GM21367 (cell line): ENCODE measurements at regions not wholly inside any gene's neighbourhood (a gene's known extent, or its start where the extent isn't known, plus 50 kb on each side); places are given as distances from the start of the nearest gene placed in this dataset.
A peak's percentile ranks its signal among the peaks of the same experiment; 100 is the strongest.
"Not testable (repeated sequence)": the region's sequence is repeated elsewhere in the genome, so short reads cannot be mapped to it uniquely, and the experiment has no call there.

Source experiments
- ATAC-seq: cut with Tn5 transposase; IDR thresholded peaks from one replicate; pipeline ENCODE4 v1.9.1; 2021; ENCODE audit not compliant: unreplicated experiment

- no peak for ATAC-seq
Measured at GRCh38 chr11:34795641-34796040, 120.5 kb downstream of the APIP start.

GRCh38 chr11:34794696-34795095, 121.5 kb downstream of the APIP start:
- no peak for ATAC-seq

GRCh38 chr11:34793666-34794065, 122.5 kb downstream of the APIP start:
- ATAC-seq: no peak

GRCh38 chr11:34792814-34793258, 123.3 kb downstream of the APIP start:
- ATAC-seq: no peak

GRCh38 chr11:34791780-34792542, 124.2 kb downstream of the APIP start:
- peak; percentile 55 for ATAC-seq

- no peak for ATAC-seq
Measured at GRCh38 chr11:34790620-34791019, 125.6 kb downstream of the APIP start.

GRCh38 chr11:34789196-34789834, 126.9 kb downstream of the APIP start:
- ATAC-seq: no peak

- ATAC-seq: no peak
Measured at GRCh38 chr11:34788642-34789041, 127.5 kb downstream of the APIP start.

GRCh38 chr11:34787895-34788294, 128.3 kb downstream of the APIP start:
- ATAC-seq: no peak

- no peak for ATAC-seq
Measured at GRCh38 chr11:34787348-34787747, 128.8 kb downstream of the APIP start.

GRCh38 chr11:34784318-34784841, 131.8 kb downstream of the APIP start:
- no peak for ATAC-seq

- ATAC-seq: no peak
Measured at GRCh38 chr11:34783816-34784317, 132.3 kb downstream of the APIP start.

- ATAC-seq: not testable (repeated sequence)
Measured at GRCh38 chr11:34781826-34782225, 134.4 kb downstream of the APIP start.

GRCh38 chr11:34775417-34775888, 140.7 kb downstream of the APIP start:
- ATAC-seq: no peak

GRCh38 chr11:34774604-34775003, 141.6 kb downstream of the APIP start:
- no peak for ATAC-seq

GRCh38 chr11:34773826-34774225, 142.4 kb downstream of the APIP start:
- ATAC-seq: no peak

GRCh38 chr11:34773211-34773610, 143.0 kb downstream of the APIP start:
- no peak for ATAC-seq

- ATAC-seq: no peak
Measured at GRCh38 chr11:34770111-34770510, 146.1 kb downstream of the APIP start.

- no peak for ATAC-seq
Measured at GRCh38 chr11:34769224-34769623, 147.0 kb downstream of the APIP start.

GRCh38 chr11:34762625-34763024, 141.7 kb downstream of the EHF start:
- ATAC-seq: not testable (repeated sequence)

- no peak for ATAC-seq
Measured at GRCh38 chr11:34758262-34758661, 137.4 kb downstream of the EHF start.

GRCh38 chr11:34757026-34757451, 136.1 kb downstream of the EHF start:
- no peak for ATAC-seq
